HL-60/S4 treated with retinoic acid at 250 ng/mL for 4 days and 3 days (cell line): ENCODE measurements at regions not wholly inside any gene's neighbourhood (a gene's known extent, or its start where the extent isn't known, plus 50 kb on each side); places are given as distances from the start of the nearest gene placed in this dataset.

Experiments used
- in situ Hi-C: fragments of 300-500 bp; cut with MboI; formaldehyde crosslinking; loops from 2 replicates; pipeline ENCODE4 v1.7.0; 2022; ENCODE audit warnings: low sequenced_read_pairs

DNA sequence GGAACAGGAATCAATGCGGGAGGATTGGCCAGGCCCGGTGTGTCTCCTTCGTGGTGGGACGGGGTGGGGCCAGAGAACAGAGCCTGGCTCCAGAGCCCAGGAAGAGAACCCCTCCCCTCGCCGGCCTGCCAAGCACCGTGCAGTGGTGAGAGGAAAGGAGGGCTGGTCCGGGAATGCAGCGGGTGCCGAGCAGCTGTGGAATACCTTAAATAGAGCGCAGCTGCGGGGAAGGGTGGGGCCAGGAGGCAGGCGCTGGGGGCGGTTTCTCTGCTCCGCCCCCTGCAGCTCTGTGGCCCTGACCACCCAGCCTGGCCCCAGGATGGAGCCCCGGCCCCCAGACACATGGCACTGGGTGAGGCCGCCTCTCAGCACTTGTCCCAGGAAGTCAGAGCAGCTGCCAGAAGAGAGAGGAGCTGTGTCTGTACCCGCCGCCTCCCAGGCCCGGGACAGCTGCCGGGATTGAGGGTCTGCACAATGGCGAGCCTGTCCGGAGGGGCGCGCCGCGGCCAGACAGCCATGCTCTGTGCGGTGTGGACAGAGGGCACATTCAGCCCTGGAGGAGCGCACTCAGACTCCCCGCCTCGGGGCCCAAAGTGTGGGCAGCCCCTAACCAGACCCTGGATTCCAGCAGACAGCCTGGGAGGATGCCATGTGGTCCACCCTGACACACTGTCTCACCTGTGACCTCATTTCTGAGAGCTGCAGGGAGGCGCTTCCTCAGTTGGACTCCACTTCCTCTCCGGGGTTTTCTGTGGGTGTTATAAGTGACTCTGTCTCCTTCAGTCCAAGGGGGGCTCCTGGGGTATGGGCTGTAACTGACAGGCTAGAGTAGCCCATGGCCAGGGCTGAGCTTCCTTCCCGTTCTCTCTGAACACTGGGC is 268.8 kb downstream of the SEC14L1 start:
- in situ Hi-C loops = no loop called here

DNA sequence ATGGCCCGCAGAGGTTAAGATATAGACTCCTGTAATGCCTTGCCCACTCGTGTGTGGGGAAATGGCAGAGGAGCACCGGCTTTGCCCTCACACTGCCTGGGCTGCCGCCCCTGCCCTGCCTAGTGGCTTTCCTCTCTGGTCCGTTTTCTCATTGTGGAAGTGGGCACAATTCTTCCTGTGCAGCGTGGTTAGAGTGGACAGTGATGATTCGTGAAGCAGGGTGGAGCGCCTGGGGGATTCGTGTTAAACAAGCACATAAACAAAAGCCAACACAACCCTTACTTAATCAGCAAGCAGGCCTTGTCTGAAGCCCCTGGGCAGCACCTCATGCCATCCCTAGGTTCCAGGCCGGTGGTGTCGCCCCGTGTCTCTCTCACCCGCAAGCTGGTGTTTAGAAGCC is 269.7 kb downstream of the SEC14L1 start:
- in situ Hi-C loops = no loop called here

DNA sequence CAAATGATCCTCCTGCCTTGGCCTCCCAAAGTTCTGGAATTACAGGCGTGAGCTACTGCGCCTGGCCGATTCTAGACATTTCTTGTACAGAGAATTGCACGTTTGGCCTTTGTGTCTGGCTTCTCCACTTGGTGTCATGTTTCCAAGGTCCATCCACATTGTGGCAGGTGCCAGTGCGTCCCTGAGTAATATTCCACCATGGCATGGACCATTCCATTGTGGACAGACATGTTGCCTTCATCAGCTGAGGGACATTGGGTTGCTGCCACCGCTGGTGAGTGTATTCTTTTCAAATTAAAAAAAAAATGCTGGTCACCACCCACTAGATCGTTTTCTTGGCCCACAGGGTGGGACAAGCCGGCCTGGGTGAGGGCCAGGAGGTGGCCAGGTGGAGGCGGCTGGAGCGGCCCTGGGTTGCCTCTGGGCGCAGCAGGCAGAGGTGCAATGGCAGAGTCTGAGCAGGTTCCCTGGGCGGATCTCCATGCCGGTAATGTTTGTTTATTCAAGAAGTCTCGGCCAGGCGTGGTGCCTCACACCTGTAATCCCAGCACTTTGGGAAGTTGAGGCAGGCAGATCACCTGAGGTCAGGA is 274.1 kb downstream of the SEC14L1 start:
- in situ Hi-C loops = no loop called here

DNA sequence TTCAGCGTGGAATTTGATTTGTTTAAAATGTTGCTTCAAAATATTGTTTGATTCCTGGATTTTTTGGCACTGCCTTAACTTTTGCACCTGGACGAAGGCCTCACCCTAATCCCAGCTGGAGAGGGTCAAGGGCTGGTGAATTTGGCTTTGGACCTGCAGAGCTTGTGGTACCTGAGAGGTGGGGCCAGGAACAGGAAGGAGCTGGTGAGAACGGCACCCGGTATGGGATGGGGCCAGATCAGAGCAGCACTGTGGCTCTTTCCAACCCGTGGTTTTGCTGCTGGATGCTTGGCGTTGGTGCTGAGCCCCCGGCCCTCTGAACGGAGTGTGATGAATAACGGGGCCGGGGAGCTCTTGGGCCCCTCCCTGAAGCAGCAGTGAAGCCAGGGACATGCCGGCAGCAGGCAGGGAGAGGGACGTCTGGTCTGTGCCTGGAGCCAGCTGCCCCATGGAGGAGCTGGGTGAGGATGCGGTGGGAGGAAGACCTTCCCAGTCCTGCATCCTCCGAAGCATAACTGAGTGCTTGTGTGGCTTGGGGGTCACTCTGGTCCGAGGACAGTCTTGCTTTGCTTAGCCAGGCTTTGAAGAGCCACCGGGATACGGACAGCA is 275.4 kb downstream of the SEC14L1 start:
- in situ Hi-C loops = no loop called here

DNA sequence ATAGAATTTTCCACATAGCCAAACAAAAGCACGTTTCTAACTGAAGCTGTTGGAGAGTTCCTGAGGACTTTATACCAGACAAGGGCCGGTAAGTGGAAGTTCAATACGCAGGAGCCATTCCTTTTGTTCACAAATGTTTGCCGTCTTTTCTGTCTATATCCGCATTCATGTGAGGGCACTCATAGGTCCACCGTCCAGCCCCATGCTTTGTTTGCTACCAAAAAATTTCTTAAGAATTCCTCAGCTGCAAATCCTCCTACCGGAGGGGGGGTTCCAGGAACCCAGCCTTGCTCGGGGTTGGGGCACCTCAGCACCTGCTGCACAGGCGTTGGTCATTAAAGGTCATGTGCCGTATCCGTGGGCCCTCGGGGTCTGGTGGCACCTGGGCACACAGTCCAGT is 276.8 kb downstream of the SEC14L1 start:
- in situ Hi-C loops = no loop called here

DNA sequence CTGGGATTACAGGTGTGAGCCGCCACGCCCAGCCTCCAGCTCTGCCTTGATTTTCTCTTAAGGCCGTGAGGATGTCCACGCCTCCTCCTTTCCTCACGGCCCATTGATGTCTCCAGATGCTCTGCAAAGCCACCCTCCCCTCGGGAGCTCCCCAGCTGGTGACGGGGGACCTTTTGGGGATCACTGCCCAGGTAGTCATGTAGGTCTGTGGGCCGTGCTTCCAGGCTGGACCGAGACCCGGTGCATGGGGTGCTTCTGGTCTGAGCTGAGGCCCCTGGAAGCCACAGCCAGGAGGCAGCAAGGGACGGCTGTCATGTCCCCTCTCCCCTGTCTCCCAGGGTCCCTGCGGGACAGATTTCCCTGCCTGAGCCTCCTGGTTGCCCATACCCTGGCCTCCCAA is 277.8 kb downstream of the SEC14L1 start:
- in situ Hi-C loops = no loop called here

DNA sequence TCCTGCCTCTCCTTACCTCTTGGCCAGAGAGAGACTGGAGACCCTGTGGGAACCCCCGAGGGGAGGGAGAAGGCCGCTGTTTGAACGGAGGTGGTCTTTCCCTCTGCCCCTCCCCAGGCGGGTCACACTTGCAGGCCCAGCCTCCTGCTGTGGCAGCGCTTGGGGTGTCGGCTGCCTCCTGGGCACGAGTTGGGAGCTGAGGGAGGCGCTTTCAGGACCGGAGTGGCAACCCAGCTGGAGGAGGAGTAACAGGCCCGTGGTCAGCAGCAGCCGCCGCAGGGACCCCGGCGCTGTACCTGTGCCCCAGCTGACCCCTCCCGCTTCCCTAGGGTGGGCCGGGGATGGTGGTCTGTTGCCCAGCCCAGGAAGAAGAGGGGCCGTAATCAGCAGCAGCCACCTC is 278.3 kb downstream of the SEC14L1 start:
- in situ Hi-C loops = no loop called here

DNA sequence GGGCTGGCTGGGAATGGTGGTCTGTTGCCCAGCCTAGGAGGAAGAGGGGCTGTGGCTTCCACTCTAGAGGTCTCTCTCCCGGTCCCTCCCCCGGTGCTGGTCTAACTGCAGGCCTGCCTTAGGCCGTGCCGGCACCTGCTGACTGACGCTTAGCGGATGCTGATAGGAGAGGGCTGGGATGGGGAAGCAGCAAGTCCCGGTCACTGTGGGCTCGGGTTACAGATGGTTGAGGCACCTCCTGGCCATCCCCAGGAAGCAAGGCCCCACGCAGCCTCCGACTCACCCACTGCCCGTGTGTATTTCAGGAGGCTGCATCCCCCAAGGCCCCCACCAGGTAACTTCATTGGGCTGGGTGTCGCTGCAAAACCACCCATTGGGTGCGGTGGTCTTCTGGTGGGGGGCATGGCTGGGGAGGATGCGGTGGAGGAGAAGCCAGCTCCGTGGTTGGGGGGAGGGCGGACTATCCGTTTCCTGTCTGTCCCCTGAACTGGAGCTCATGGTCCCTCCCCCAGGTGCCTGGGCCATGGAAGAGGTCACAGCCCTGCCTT is 278.9 kb downstream of the SEC14L1 start:
- in situ Hi-C loops = loop anchor here (10.0 kb wide), 1 partner anchor 75 kb away; no protein-coding TSS in a partner anchor

DNA sequence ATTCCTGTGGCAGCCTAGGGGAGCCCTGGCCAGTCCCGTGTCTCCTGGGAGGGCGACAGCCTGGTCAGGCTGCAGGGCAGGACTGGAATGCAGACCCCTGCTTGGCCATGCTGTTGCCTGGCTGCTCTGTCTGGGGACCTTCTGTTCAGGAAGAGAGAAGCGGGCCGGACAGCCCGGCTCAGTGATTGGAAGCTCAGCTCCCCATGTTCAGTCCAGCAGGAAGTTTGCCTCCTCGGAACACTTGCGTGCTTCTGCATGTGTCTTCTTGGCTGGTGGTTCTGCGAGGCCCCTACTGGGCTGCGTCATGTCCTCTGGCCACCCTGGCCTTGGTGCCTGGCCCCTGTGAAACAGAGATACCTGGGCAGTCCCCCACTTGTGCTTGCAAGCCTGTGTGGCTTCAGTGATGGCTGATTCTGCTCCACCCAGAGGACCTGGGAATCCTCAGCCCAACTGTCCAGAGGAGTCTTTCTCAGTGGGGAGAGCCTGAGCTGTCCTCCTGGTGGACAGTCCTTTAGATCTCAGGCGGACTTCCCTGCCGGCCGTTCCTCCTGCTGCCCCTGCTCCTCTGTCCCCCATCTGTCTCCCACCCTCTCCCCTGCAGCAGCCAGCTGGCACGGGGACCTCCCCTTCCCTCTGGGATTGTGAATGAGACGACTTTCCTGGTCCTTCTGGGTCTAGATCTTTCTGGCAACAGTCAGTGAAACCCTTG is 279.5 kb downstream of the SEC14L1 start:
- in situ Hi-C loops = loop anchor here (10.0 kb wide), 1 partner anchor 75 kb away; no protein-coding TSS in a partner anchor

DNA sequence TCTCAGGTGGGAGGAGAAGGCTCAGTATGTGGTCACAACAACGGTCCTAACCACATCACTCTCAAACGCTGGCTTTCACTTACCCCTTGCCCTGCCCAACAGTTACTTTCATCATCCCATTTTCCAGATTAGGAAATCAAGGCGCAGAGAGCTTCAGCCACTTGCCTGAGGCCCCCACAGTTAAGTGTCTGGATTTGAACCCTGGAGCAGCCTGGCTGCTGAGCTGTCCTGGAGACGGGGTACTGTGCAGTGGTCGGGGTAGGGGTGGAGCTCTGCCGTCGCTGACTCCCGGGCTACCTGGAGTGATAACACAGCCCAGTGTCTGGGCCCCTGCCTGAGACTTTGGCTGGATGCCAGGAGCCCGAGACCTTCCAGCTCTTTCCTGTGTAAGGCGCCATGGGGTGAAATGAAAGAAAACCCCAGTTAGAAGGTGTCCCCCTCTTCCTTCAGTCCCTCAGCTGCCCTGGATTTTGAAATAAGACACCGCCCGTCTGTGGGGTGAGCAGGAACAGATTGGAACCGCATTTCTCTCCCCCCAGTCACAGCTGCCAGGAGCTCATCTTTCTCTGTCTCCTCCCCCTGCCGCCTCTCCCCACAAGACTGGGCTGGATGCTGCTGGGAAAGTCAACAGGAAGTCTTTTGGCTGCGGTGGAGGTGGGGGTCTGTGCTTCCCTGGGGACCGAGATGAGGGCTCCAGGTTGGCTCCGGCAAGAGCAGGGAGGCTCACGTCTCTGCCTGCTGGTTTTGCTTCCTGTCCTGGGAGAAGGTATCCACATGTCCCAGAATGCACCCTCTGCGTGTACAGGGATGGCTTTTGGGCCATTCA is 280.2 kb downstream of the SEC14L1 start:
- in situ Hi-C loops = loop anchor here (10.0 kb wide), 1 partner anchor 74 kb away; no protein-coding TSS in a partner anchor

DNA sequence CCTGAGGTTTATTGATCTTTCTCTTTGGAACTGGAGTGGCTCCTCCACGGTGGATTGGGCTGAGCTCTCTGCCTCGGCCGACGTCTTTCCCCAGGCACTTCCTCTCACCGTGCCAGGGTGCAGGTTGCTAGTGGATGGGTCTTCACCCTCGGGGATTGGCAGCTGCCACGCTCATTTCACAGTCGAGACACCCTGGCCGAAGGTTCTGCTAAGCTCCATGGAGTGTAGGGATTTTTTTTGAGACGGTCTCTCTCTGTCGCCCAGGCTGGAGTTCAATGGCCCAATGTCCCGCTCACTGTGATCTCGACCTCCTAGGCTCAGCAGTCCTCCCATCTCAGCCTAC is 280.8 kb downstream of the SEC14L1 start:
- in situ Hi-C loops = loop anchor here (10.0 kb wide), 1 partner anchor 73 kb away; no protein-coding TSS in a partner anchor

DNA sequence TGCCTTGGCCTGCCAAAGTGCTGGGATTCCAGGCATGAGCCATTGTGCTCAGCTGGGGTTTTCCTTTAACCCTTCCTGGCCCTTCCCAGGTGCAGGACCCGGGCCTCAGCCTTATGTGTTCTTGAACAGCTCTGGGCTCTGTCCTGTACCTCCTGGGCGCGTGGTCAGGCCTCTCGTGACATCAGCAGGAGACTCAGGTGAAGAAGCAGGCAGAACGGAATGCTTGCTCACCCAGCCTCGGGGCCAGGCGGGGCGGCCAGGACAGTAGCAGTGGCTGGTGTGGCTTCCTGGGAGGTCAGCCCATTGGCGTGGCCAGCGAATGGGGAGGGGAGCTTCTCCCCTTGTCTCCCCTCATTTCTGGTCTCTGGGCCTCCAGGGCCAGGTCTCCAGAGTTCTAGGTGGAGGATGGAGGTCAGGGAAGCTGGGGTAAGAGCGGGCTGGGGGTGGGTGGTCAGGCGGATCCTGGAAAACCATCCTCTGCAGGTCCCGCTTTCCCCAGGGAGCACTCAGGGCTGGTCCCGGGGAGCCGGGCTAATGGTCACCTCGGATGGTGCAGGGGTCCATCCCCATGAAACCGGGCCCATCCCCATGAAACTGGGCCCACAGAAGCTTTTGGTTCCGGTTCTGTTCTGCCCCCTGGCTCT is 281.5 kb downstream of the SEC14L1 start:
- in situ Hi-C loops = loop anchor here (10.0 kb wide), 1 partner anchor 73 kb away; no protein-coding TSS in a partner anchor

DNA sequence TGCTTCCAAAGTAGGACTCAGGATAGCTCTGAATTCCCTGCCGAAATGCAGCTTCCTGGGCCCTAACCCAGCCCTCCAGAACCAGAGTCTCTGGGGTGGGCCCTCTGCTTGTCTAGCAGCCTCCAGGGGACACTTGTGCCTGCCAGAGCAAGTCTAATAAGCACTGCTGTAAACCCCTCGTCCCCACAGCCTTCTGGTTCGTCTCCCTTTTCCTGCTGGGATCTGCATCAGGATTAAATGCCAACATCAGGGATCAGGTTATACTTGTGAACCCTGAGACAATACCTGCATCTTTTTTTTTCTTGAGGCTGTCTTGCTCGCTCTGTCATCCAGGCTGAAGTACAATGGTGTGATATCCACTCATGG is 282.0 kb downstream of the SEC14L1 start:
- in situ Hi-C loops = loop anchor here (10.0 kb wide), 1 partner anchor 72 kb away; no protein-coding TSS in a partner anchor

DNA sequence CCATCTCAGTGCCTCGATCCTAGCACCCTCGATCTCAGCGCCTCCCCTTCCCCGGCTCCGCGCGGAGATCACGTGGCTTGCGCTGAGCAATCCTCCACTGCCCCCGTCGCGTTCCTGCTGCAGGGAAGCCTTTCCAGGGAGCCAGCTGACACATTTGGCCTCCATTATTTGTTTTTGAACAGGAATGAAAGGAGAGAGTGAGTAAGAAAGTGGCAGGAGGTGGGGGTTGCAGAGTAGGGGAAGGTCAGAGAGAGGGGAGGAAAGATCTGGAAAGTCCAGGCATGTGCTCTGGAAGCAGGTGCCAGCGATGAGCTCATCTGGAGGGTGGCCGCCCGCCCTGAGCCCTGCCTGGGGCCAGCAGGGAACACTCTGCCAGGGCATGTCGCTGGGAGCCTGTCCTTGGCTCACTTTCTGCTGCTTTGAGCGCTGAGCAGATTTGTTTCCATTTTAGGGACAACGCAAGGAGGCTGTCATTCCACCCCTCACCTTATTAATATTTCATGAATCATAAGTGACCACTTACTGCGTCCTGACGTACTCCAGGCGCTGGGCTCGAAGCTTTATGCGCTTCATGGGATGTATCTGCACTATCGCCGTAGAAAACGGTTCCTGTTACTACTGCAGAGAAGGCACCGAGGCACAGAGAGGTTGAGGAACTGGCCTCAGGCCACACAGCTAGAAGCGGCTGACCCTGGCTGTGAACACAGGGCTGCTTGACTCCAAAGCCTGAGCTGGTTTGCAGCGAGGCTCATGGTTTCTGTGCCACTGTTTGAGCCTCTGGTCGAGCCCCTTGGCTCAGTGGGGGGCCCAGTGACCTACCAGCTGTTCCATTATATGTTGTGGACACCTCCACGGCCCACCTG is 283.1 kb downstream of the SEC14L1 start:
- in situ Hi-C loops = loop anchor here (10.0 kb wide), 1 partner anchor 71 kb away; no protein-coding TSS in a partner anchor

DNA sequence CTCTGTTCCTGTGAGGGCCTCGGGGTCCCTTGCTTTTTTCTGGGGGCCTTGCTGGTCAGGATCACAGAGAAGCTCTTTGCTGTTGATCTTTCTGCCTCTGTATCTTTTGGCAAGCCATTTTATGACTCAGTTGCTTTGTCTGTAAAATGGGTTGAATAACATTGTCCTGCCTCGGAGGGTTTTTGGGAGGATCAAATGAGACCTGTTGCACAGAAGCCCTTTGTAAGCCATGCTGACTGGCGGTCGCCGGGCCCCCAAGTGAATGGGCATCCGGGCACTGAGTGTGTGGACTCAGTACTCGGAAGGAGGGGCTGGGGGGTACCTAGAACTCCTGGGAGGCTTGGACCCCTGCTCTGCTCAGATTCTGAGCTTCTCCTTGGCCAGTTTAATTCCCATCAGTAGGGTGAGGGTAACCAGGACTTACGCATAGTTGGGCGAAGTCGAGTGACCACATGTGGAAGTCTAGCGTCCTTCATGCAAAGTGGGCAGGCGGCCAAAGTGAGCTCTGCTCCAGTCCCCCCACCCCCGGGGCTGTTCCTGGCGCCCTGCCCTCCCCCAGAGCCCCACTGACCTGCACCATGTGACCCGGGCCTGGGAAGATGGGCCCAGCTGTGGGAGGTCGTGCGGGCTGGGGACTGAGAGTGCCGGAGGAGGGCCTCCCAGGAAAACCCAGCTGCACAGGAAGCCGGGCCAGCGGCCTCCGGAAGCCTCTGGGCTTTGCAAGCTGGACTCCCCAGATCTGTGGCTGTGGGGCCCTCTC is 284.0 kb downstream of the SEC14L1 start:
- in situ Hi-C loops = loop anchor here (10.0 kb wide), 1 partner anchor 70 kb away; no protein-coding TSS in a partner anchor

DNA sequence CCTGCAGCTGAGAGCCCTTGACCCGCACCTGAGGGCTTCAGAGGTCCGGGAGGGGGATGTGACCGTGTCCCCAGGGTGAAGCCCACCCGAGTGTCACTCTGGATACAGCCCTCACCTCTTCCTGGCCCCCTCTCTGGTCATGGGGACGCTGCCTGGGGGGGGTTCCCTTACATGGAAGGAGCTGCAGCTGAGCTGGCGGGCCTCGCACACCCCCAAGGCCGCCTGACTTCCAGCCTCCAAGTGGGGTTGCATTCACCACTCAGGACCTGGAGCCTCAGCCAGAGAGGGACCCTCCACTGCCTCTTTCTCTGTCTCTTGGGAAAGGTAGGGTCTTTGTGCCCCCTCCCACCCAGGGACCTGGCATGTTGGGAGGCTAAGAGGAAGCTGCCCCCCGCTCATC is 284.6 kb downstream of the SEC14L1 start:
- in situ Hi-C loops = loop anchor here (10.0 kb wide), 1 partner anchor 69 kb away; no protein-coding TSS in a partner anchor

DNA sequence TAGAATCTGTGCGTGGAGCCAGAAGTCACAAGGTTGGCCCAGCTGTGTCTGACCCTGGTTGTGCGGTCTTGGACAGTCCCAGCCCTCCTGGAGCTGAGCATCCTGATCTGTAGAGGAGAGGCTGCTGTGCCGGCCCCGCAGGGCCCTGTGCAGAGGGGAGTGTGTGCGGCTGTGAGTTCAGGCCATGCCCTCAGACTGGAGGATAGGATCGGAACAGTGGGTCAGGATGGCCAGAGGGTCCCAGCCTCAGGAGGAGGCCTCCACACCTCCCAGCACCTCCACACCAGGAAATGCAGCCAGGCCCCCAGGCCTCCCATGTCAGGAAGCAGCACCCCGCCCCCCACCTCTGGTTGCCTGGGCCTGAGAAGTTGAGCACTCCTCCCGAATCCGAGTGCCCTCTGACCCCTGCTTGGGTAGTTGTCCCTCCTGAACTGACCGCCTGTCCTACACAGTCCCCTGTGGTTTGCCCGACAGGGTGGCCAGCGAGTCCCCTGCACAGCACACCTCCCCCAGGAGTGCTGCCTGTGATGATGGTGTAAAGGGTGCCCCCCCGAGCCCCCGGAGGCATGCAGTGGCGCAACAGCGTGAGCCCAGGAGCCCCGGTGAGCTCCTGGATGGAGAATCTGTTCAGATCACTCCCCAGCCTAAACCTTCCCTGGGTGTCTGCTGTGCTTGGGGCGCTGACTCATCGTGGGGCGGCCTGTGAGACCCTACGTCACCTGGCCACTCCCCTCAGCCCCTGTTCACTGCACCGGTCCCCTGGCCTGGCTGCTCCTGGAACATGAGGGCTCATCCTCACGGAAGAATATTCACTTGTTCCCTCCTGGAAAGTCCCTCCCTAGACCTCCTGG is 285.2 kb downstream of the SEC14L1 start:
- in situ Hi-C loops = loop anchor here (10.0 kb wide), 1 partner anchor 69 kb away; no protein-coding TSS in a partner anchor
